T-helper 2 cell treated with Interferon-gamma antibody and Interleukin-4, amounts not matched to agents 5 μg/mL and 100 μg/mL, for 36 hours (primary cell): ENCODE measurements at regions not wholly inside any gene's neighbourhood (a gene's known extent, or its start where the extent isn't known, plus 50 kb on each side); places are given as distances from the start of the nearest gene placed in this dataset.

Experiments
- DNase-seq: peaks from one replicate; pipeline ENCODE4 v3.0.0; 2021; ENCODE audit warnings: low spot score
- H3K27ac Mint-ChIP-seq: one replicate; pipeline ENCODE4 v1.8.0; 2021; ENCODE audit warnings: mild to moderate bottlenecking, mixed read lengths
- H3K27me3 Mint-ChIP-seq: one replicate; pipeline ENCODE4 v1.8.0; 2021; ENCODE audit warnings: low read depth, mixed read lengths
- H3K36me3 Mint-ChIP-seq: one replicate; pipeline ENCODE4 v1.8.0; 2021; ENCODE audit warnings: low read depth, mixed read lengths
- H3K4me1 Mint-ChIP-seq: one replicate; pipeline ENCODE4 v1.8.0; 2021; ENCODE audit warnings: low read depth, mixed read lengths
- H3K4me3 Mint-ChIP-seq: one replicate; pipeline ENCODE4 v1.8.0; 2022; ENCODE audit warnings: mild to moderate bottlenecking, moderate library complexity, mixed read lengths
- H3K9me3 Mint-ChIP-seq: one replicate; pipeline ENCODE4 v1.8.0; 2021; ENCODE audit warnings: mixed read lengths

DNA sequence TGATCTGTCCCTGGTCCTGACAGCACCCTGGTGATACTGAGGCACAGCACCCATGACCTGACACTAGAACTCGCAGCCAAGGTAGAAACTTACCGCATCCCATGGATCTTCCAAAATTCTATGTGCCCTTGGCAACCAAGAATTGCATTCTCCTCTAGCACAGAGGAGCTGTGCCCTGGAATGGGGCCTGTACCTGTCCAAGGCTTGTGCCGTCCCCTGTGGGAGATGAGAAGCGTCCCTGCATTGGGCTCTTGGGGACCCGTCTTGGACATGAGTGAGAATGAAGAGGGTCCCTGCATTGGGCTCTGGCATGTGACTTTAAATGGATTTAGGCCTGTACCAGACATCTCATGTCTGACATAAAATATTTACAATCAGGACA, 67.1 kb downstream of the GGTLC2 start:
- Mint-ChIP-seq H3K4me1 (no peaks in the 10 kb centered on the region), H3K4me3 (no peak overlapping the region), H3K27ac (no peak overlapping the region)

DNA sequence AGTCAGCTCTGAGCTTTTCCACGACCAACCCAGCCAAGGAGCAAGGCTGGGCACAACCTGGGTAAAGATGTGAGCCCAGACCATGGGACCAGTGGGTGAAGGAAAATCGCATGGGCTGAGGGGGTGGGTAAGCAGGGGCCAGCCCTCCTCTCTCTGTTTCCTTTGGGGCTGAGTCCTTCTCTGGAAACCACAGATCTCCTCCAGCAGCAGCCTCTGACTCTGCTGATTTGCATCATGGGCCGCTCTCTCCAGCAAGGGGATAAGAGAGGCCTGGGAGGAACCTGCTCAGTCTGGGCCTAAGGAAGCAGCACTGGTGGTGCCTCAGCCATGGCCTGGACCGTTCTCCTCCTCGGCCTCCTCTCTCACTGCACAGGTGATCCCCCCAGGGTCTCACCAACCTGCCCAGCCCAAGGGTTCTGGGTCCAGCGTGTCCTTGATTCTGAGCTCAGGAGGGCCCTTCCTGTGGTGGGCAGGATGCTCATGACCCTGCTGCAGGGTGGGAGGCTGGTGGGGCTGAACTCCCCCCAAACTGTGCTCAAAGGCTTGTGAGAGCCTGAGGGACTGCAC, 67.8 kb downstream of the GGTLC2 start:
- Mint-ChIP-seq H3K4me1 (no peaks in the 10 kb centered on the region), H3K9me3 (no peaks in the 10 kb centered on the region), H3K27ac (no peak overlapping the region), H3K4me3 (no peak overlapping the region), H3K36me3 (no peaks in the 10 kb centered on the region), H3K27me3 (peaks cover 3% of the 10 kb centered on the region)
- no peak for DNase-seq

More for the DNA sequence above, 67.1 kb downstream of the GGTLC2 start:
- Mint-ChIP-seq H3K36me3 (no peaks in the 10 kb centered on the region), H3K27me3 (peaks cover 4% of the 10 kb centered on the region), H3K9me3 (no peaks in the 10 kb centered on the region)
- DNase-seq = no peak

DNA sequence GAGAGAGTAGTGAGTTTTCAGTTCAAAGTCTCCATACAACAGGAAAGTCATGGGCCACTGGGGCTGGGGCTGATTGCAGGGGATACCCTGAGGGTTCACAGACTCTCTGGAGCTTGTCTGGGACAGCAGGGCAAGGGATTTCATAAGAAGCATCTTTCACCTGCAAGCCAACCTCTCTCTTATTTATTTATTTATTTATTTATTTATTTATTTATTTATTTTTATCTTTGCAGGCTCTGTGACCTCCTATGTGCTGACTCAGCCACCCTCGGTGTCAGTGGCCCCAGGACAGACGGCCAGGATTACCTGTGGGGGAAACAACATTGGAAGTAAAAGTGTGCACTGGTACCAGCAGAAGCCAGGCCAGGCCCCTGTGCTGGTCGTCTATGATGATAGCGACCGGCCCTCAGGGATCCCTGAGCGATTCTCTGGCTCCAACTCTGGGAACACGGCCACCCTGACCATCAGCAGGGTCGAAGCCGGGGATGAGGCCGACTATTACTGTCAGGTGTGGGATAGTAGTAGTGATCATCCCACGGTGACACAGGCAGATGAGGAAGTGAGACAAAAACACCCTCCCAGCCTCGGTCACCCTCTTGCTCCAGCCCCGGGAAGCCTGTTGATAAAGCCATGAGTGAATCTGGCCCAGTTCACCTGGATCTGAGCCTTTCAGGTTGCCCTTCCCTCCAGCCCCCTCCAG, 68.4 kb downstream of the GGTLC2 start:
- Mint-ChIP-seq H3K9me3 (no peaks in the 10 kb centered on the region), H3K27me3 (peaks cover 2% of the 10 kb centered on the region), H3K36me3 (no peaks in the 10 kb centered on the region), H3K4me3 (no peak overlapping the region), H3K27ac (no peak overlapping the region), H3K4me1 (peaks cover 5% of the 10 kb centered on the region)
- DNase-seq = no peak

DNA sequence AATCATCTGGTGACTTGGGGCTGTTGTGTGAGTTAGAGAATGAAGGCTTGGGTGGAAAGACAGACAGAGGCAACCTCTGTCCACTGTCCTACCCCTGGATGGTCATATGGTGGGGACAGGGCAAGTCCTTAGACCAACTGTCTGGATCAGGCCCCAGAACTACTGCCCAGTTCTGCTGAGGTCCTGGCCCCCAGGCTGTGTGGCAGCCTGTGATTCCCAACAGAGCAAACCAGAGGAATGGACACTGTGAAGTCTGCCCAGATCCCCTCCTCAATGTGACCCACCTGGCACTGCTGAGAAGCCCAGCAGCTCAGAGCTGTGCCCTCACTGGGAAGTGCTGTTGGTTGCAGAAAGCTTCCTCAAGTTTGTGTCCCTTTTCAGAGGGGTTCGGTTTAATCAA, 69.0 kb downstream of the GGTLC2 start:
- DNase-seq = no peak
- Mint-ChIP-seq H3K36me3 (no peaks in the 10 kb centered on the region), H3K27ac (no peak overlapping the region), H3K27me3 (peaks cover 2% of the 10 kb centered on the region), H3K4me1 (peaks cover 8% of the 10 kb centered on the region), H3K4me3 (no peak overlapping the region), H3K9me3 (no peaks in the 10 kb centered on the region)

DNA sequence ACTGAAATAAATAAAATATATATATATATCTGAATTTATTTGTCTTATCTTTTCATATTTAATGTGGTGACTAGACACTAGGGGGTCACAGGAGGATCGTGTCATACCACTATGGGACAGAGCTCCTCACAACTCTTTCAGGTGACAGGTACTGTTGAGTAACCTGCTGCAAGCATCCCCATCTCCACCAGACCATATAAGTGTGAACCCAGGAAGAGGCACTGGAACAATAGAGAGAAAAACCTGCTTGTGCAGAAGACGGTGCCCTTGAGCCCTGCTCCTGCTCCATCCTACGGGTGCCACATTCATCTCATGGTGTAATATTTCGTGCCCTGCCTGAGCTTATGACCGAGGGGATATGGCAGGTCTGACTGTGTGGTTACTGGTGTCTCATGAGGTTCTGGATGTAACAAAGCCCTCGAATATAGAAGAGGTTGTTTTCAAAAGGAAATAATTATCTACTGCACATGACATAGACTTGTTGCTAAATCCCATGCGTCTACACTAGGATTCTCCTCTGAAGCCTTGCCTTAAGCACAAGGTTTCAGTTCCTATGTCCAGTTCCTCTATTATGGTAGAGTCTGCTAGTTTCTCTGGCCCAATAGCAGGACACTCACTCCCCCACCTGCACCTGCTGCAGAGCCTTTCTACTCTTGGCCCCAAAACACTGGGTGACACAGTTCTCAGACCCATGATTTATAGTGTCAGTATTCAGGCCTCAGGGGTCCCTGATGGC, 70.4 kb downstream of the GGTLC2 start:
- no peaks in the 10 kb centered on the region for H3K9me3 Mint-ChIP-seq
- no peak for DNase-seq
- H3K27me3 Mint-ChIP-seq = peaks cover 2% of the 10 kb centered on the region
- no peaks in the 10 kb centered on the region for H3K36me3 Mint-ChIP-seq
- no peak overlapping the region for H3K4me3 Mint-ChIP-seq
- no peak overlapping the region for H3K27ac Mint-ChIP-seq
- H3K4me1 Mint-ChIP-seq = peaks cover 10% of the 10 kb centered on the region

DNA sequence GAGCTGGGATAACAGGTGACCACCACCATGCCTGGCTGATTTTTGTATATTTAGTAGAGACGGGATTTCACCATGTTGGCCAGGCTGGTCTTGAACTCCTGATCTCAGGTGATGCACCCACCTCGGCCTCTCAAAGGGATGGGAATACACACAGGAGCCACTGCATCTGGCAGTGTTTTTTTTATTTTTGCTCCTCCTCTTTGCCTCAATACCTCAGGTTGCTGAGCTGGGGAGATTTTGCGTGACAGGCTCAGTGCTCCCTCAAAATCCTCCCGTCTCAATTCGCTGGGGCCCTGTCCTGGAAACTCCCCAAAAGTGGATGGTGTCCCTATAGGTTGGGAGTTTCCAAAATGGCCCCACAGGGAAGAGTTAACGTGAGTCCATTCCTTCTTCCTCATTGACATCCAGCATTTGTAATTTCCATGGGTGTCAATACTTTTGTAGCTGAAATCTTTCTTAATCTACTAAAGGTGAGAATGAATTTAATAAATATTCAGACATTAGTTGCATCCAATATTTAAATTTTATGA, 71.8 kb downstream of the GGTLC2 start:
- Mint-ChIP-seq H3K9me3 (no peaks in the 10 kb centered on the region), H3K4me1 (peaks cover 21% of the 10 kb centered on the region), H3K27ac (no peak overlapping the region), H3K36me3 (no peaks in the 10 kb centered on the region), H3K4me3 (no peak overlapping the region), H3K27me3 (peaks cover 2% of the 10 kb centered on the region)
- no peak for DNase-seq

DNA sequence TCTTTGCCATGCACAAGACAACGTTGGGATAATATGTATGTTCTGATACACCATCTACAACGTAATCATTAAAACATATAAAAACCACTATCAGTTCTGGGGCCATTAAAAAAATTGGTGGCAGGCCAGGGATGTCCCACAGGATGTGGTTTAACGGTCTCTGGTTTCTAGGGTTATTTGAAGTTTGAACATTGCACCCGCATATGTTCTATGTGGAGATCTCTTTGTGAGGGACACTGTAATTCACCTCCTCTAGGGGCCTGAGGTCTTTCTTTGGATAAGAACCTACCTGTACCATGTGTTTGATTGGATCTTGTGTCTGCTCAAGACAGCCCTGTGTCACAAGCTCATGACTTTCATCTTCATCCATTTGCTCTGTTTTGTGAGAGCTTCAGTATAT, 73.2 kb downstream of the GGTLC2 start:
- no peak overlapping the region for H3K27ac Mint-ChIP-seq

DNA sequence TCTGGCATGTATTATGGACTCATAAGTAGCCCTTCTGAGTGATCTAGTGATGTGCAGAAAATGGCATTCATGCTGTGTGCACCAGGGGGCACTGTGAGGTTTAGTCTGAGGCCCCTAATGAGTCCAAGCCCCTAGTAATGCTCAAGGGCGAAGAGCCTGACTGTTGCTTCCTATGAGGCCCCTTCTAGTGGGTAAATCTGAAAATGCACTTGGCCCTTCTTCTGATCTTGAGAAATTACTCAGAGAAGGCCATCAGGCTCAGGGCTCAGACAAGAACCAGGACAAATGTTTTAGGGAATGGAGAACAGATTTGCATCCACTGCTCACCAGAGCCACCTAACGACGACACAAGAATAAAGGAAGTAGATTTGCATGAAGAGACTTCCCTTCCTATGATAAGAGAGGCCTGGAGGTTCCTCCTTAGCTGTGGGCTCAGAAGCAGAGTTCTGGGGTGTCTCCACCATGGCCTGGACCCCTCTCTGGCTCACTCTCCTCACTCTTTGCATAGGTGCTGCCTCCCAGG, 75.8 kb downstream of the GGTLC2 start:
- Mint-ChIP-seq H3K4me3 (no peak overlapping the region), H3K27ac (peak overlapping the region; percentile 20), H3K9me3 (no peaks in the 10 kb centered on the region), H3K4me1 (peaks cover 28% of the 10 kb centered on the region), H3K27me3 (peaks cover 4% of the 10 kb centered on the region), H3K36me3 (no peaks in the 10 kb centered on the region)
- DNase-seq = peak; percentile 32

More for the DNA sequence above, 73.2 kb downstream of the GGTLC2 start:
- no peaks in the 10 kb centered on the region for H3K9me3 Mint-ChIP-seq
- peaks cover 28% of the 10 kb centered on the region for H3K4me1 Mint-ChIP-seq
- H3K4me3 Mint-ChIP-seq = no peak overlapping the region
- peaks cover 2% of the 10 kb centered on the region for H3K27me3 Mint-ChIP-seq
- H3K36me3 Mint-ChIP-seq = no peaks in the 10 kb centered on the region
- DNase-seq = no peak

DNA sequence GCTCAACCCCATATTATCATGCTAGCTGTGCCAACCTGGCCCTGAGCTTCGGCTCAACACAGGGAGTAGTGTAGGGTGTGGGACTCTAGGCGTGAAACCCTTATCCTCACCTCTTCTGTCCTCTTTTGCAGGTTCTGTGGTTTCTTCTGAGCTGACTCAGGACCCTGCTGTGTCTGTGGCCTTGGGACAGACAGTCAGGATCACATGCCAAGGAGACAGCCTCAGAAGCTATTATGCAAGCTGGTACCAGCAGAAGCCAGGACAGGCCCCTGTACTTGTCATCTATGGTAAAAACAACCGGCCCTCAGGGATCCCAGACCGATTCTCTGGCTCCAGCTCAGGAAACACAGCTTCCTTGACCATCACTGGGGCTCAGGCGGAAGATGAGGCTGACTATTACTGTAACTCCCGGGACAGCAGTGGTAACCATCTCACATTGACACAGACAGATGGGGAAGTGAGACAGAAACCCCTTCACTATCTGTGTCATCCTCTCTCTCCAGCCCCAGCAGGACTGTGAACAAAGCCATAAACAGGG, 76.4 kb downstream of the GGTLC2 start:
- Mint-ChIP-seq H3K4me1 (peaks cover 28% of the 10 kb centered on the region), H3K36me3 (no peaks in the 10 kb centered on the region), H3K27ac (peak overlapping the region; percentile 20), H3K4me3 (no peak overlapping the region), H3K9me3 (no peaks in the 10 kb centered on the region), H3K27me3 (peaks cover 4% of the 10 kb centered on the region)
- DNase-seq = no peak

DNA sequence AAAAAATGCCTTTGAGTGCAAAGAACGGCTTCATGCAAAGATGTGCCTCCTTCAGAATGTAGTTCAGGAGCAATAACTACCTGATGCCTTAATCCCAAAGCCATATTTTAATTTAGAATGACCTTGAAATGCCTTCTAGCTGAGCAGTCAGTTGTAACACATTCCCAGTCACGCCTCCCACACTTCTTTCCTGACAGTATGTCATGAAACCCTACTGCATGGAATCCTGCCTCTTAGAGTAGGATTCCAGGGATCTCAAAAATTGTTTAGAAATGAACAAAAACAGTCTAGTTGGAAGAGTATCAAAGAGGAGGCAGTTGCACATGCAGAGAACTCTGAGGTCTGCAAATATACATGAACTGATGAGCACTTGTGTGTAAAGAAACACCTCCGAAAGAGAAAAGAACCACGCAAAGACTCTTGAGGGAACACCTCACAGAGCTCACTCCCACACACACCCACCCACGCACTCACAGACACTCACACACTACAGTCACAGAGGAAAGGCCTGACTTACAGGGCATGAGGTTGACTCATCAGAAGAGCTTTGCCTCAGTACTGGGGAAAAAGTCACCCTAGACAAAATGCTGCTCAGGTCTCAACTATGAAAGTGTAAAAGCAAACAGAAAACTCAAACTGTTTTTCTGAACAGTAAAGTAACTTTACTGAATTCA, 77.4 kb downstream of the GGTLC2 start:
- H3K27me3 Mint-ChIP-seq = peaks cover 3% of the 10 kb centered on the region
- peak; percentile 84 for DNase-seq
- no peak overlapping the region for H3K4me3 Mint-ChIP-seq
- no peak overlapping the region for H3K27ac Mint-ChIP-seq
- H3K36me3 Mint-ChIP-seq = no peaks in the 10 kb centered on the region
- no peaks in the 10 kb centered on the region for H3K9me3 Mint-ChIP-seq
- peaks cover 28% of the 10 kb centered on the region for H3K4me1 Mint-ChIP-seq

DNA sequence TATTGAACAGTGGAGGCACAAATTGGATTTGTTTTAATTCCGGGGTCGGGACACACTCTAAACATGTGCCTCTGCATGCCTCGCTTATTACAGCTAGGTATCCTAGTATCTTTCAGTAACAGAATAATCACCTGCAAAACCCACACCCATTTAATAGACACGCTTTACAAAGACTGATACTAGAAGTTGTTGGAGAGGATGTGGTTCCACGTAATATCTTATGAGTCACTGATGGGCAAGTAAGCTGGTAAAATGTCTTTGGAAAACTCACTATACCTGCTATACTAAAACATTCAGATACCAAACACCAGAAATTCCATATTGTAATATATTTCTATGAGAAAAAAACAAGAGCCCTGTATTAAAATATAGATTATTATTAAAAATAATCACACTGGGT, 84.0 kb downstream of the GGTLC2 start:
- H3K9me3 Mint-ChIP-seq = no peaks in the 10 kb centered on the region
- H3K4me1 Mint-ChIP-seq = peaks cover 9% of the 10 kb centered on the region
- no peak overlapping the region for H3K27ac Mint-ChIP-seq
- H3K36me3 Mint-ChIP-seq = no peaks in the 10 kb centered on the region
- no peak overlapping the region for H3K4me3 Mint-ChIP-seq
- DNase-seq = no peak
- H3K27me3 Mint-ChIP-seq = peaks cover 7% of the 10 kb centered on the region

DNA sequence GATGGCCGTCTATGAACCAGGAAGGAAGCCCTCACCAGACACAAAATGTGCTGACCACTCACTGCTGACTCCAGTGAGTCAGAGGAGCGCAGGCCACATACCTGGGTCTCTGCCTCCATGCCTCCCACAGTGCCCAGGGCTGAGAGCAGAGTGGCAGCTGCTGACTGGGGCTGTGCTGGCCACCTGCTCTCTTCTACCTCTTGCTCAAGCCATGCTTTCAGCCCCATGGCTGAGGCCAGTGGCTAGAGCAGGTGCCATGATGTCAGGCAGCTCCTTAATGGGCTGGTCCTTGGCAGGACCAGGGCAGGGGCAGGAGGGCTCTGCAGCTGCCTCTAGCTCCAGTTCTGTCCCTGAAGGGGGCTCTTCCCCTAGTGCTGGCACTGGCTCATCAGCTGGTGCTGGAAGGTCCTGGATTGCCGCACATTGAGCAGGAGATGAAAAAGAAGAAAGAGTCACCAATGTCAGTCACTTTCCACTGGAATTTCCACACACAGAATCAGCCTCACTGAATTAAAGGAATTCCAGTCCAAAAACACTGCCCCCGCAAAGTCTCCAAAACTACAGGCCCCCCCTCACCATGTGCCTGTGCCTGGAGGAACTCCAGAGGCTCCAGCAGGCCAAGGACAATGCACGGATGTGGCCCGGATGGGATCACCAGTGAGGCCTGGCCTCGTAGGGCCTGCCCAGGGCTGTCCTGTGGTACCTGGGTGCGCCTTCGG, 86.4 kb downstream of the GGTLC2 start:
- no peaks in the 10 kb centered on the region for H3K36me3 Mint-ChIP-seq
- H3K27ac Mint-ChIP-seq = no peak overlapping the region
- no peaks in the 10 kb centered on the region for H3K9me3 Mint-ChIP-seq
- peaks cover 5% of the 10 kb centered on the region for H3K27me3 Mint-ChIP-seq
- DNase-seq = no peak
- peaks cover 15% of the 10 kb centered on the region for H3K4me1 Mint-ChIP-seq
- no peak overlapping the region for H3K4me3 Mint-ChIP-seq

DNA sequence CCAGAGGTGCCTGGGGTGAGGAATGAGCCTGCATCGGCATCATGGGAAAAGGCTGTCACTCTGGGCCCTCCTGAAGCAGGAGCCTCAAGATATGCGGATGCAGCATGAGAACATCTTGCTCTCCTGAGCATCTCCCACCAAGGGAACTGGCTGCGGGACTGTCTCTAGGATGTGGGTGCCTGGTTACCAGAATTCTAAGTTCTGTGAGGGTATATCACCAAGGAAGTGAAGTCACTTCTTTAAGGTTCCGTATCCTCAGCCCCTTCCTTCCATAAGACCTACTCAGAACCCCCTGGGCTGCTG, 86.9 kb downstream of the GGTLC2 start:
- Mint-ChIP-seq H3K4me3 (no peak overlapping the region), H3K27ac (no peak overlapping the region), H3K36me3 (no peaks in the 10 kb centered on the region), H3K27me3 (peaks cover 5% of the 10 kb centered on the region), H3K9me3 (no peaks in the 10 kb centered on the region), H3K4me1 (peaks cover 18% of the 10 kb centered on the region)
- no peak for DNase-seq
